ENCODE measurements at regions not wholly inside any gene's neighbourhood (a gene's known extent, or its start where the extent isn't known, plus 50 kb on each side); places are given as distances from the start of the nearest gene placed in this dataset.

DNA sequence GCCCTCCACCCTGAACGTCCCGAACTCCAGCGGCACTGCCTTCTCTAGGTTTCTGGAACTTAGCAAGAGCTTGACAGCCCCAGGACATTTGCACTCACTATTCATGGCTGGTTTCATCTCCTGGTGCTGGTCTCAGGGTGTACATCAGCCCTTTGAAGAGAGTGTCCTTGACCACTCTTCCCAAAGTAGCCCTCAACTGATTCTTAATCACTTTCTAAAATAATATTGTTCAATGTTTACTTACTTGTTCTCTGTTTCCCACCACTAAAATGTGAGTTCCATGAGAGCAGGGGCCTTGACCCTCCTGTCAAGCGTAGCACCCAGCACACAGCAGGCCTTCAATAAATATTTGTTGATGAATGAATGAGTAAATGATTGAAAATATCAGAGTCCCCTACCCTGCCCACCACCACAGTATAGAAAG lies 262.5 kb downstream of the RHOU start (continued):
- TF ChIP-seq ZNF441 (CRISPR knock-in tag; IDR thresholded peaks at IDR 0.05; ENCODE audit: borderline replicate concordance) (no peak), DR1 (CRISPR knock-in tag; IDR thresholded peaks at IDR 0.05) (no peak), ZFAT (CRISPR knock-in tag; conservative IDR thresholded peaks at IDR 0.05) (no peak), CEBPB (IDR thresholded peaks at IDR 0.05; ENCODE audit: borderline replicate concordance, low read depth, low read length) (no peak), AGO1 (IDR thresholded peaks at IDR 0.05; ENCODE audit: low read depth, low read length, poor library complexity, severe bottlenecking) (no peak), ZNF367 (CRISPR knock-in tag; IDR thresholded peaks at IDR 0.05; ENCODE audit: borderline replicate concordance) (no peak), ZKSCAN8 (CRISPR knock-in tag; IDR thresholded peaks at IDR 0.05; ENCODE audit: borderline replicate concordance) (no peak), RFXANK (CRISPR knock-in tag; IDR thresholded peaks at IDR 0.05) (no peak), PHF8 (CRISPR knock-in tag; IDR thresholded peaks at IDR 0.05) (peak; percentile 10; the same call in 1 of the 2 replicates), ZNF619 (CRISPR knock-in tag; IDR thresholded peaks at IDR 0.05) (no peak), IRF2 (CRISPR knock-in tag; IDR thresholded peaks at IDR 0.05) (no peak), ZBTB7A (CRISPR knock-in tag; IDR thresholded peaks at IDR 0.05) (peak; percentile 28; the same call in 1 of the 2 replicates)
- TF ChIP-seq, protein P1, sequence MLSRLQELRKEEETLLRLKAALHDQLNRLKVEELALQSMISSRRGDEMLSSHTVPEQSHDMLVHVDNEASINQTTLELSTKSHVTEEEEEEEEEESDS (CRISPR knock-in tag; IDR thresholded peaks at IDR 0.05; ENCODE audit: borderline replicate concordance) = no peak
- TF ChIP-seq, protein P2, sequence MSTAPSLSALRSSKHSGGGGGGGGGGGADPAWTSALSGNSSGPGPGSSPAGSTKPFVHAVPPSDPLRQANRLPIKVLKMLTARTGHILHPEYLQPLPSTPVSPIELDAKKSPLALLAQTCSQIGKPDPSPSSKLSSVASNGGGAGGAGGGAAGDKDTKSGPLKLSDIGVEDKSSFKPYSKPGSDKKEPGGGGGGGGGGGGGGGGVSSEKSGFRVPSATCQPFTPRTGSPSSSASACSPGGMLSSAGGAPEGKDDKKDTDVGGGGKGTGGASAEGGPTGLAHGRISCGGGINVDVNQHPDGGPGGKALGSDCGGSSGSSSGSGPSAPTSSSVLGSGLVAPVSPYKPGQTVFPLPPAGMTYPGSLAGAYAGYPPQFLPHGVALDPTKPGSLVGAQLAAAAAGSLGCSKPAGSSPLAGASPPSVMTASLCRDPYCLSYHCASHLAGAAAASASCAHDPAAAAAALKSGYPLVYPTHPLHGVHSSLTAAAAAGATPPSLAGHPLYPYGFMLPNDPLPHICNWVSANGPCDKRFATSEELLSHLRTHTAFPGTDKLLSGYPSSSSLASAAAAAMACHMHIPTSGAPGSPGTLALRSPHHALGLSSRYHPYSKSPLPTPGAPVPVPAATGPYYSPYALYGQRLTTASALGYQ (CRISPR knock-in tag; IDR thresholded peaks at IDR 0.05) = no peak
- TF ChIP-seq, protein P3, sequence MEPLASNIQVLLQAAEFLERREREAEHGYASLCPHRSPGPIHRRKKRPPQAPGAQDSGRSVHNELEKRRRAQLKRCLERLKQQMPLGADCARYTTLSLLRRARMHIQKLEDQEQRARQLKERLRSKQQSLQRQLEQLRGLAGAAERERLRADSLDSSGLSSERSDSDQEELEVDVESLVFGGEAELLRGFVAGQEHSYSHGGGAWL (CRISPR knock-in tag; IDR thresholded peaks at IDR 0.05) = no peak
- TF ChIP-seq, protein P4, sequence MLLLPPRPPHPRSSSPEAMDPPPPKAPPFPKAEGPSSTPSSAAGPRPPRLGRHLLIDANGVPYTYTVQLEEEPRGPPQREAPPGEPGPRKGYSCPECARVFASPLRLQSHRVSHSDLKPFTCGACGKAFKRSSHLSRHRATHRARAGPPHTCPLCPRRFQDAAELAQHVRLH (CRISPR knock-in tag; IDR thresholded peaks at IDR 0.05; ENCODE audit: borderline replicate concordance, low read depth) = peak; percentile 29; the same call in 1 of the 2 replicates
- TF ChIP-seq, protein P5, sequence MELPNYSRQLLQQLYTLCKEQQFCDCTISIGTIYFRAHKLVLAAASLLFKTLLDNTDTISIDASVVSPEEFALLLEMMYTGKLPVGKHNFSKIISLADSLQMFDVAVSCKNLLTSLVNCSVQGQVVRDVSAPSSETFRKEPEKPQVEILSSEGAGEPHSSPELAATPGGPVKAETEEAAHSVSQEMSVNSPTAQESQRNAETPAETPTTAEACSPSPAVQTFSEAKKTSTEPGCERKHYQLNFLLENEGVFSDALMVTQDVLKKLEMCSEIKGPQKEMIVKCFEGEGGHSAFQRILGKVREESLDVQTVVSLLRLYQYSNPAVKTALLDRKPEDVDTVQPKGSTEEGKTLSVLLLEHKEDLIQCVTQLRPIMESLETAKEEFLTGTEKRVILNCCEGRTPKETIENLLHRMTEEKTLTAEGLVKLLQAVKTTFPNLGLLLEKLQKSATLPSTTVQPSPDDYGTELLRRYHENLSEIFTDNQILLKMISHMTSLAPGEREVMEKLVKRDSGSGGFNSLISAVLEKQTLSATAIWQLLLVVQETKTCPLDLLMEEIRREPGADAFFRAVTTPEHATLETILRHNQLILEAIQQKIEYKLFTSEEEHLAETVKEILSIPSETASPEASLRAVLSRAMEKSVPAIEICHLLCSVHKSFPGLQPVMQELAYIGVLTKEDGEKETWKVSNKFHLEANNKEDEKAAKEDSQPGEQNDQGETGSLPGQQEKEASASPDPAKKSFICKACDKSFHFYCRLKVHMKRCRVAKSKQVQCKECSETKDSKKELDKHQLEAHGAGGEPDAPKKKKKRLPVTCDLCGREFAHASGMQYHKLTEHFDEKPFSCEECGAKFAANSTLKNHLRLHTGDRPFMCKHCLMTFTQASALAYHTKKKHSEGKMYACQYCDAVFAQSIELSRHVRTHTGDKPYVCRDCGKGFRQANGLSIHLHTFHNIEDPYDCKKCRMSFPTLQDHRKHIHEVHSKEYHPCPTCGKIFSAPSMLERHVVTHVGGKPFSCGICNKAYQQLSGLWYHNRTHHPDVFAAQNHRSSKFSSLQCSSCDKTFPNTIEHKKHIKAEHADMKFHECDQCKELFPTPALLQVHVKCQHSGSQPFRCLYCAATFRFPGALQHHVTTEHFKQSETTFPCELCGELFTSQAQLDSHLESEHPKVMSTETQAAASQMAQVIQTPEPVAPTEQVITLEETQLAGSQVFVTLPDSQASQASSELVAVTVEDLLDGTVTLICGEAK (IDR thresholded peaks at IDR 0.05) = no peak
- TF ChIP-seq, protein P5 (CRISPR knock-in tag; IDR thresholded peaks at IDR 0.05) = no peak
- TF ChIP-seq, protein P6, sequence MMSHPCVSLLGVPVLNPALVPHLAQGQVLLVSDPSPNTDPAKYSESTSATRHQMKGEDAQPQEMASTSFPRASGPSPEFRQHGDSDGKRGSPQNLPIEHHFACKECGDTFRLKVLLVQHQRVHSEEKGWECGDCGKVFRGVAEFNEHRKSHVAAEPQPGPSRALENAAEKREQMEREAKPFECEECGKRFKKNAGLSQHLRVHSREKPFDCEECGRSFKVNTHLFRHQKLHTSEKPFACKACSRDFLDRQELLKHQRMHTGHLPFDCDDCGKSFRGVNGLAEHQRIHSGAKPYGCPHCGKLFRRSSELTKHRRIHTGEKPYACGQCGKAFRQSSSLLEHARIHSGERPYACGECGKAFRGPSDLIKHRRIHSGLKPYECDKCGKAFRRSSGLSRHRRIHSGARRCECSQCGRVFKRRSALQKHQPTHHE (CRISPR knock-in tag; IDR thresholded peaks at IDR 0.05; ENCODE audit: borderline replicate concordance) = no peak

Data from HepG2 (cell line).